ENCODE measurements at regions not wholly inside any gene's neighbourhood (a gene's known extent, or its start where the extent isn't known, plus 50 kb on each side); places are given as distances from the start of the nearest gene placed in this dataset.

DNA sequence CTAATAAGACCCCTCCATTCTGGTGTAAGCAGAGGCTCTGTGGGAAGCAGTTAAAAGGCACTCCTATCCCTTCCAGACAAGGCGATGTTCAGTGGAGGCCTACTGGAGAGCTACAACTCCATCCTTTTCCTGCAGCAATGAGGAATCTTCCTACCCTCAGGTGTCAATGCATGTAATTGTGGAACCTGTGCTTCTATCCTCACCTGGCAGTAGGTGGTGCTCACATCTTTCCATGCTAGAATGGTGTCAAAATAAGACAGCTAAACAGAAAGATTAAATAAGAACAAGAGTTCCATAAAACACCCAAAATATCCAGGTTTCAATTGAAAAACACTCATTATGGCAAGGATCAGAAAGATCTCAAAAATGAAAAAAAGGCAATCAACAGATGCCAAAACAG is 224.6 kb downstream of the IL15 start:
- H3K27me3 Mint-ChIP-seq (ENCODE audit: insufficient read depth, low read depth) = no peaks in the 10 kb centered on the region
- no peaks in the 10 kb centered on the region for H3K36me3 Mint-ChIP-seq
- Histone ChIP-seq H3F3A (ENCODE audit: low read depth) (no peaks in the 10 kb centered on the region), H3K27ac (no peak overlapping the region), H3K9ac (no peak overlapping the region), H3K4me3 (no peak overlapping the region), H3K27me3 (no peaks in the 10 kb centered on the region), H3K4me1 (no peaks in the 10 kb centered on the region), H3K79me2 (ENCODE audit: low read depth) (no peaks in the 10 kb centered on the region), H3K9me3 (ENCODE audit: low read depth) (no peaks in the 10 kb centered on the region), H4K20me1 (ENCODE audit: low read depth) (no peaks in the 10 kb centered on the region), H2AFZ (replicated peaks) (no peak overlapping the region), H3K4me2 (no peak overlapping the region), H3K36me3 (no peaks in the 10 kb centered on the region)
- DNase-seq (ENCODE audit: low spot score) = no peak
- H3K27ac Mint-ChIP-seq = no peak overlapping the region
- H3K4me1 Mint-ChIP-seq = no peaks in the 10 kb centered on the region
- no peak overlapping the region for H3K4me3 Mint-ChIP-seq
- TF ChIP-seq EZH2 (IDR thresholded peaks at IDR 0.05) = no peak
- no peak for TF ChIP-seq CTCF (IDR thresholded peaks at IDR 0.05)
- no peak for TF ChIP-seq EZH2phosphoT487 (IDR thresholded peaks at IDR 0.05)
- peaks cover under 1% of the 10 kb centered on the region for H3K9me3 Mint-ChIP-seq

GRCh38 chr4:141870152-141870551 is 233.8 kb downstream of the IL15 start:
- Mint-ChIP-seq H3K27ac (no peak overlapping the region), H3K4me1 (no peaks in the 10 kb centered on the region)
- no peak overlapping the region for H3K4me2 ChIP-seq

GRCh38 chr4:141871086-141871770 is 234.8 kb downstream of the IL15 start:
- Mint-ChIP-seq H3K27me3 (ENCODE audit: insufficient read depth, low read depth) (no peaks in the 10 kb centered on the region), H3K4me3 (no peak overlapping the region), H3K9me3 (peaks cover 4% of the 10 kb centered on the region), H3K27ac (no peak overlapping the region), H3K4me1 (no peaks in the 10 kb centered on the region), H3K36me3 (no peaks in the 10 kb centered on the region)
- Histone ChIP-seq H3K79me2 (ENCODE audit: low read depth) (no peaks in the 10 kb centered on the region), H3K4me1 (no peaks in the 10 kb centered on the region), H4K20me1 (ENCODE audit: low read depth) (no peaks in the 10 kb centered on the region), H3K27me3 (no peaks in the 10 kb centered on the region), H3K27ac (no peak overlapping the region), H3K4me3 (no peak overlapping the region), H3K9ac (no peak overlapping the region), H3K36me3 (no peaks in the 10 kb centered on the region), H2AFZ (replicated peaks) (no peak overlapping the region), H3K4me2 (no peak overlapping the region), H3F3A (ENCODE audit: low read depth) (no peaks in the 10 kb centered on the region), H3K9me3 (ENCODE audit: low read depth) (no peaks in the 10 kb centered on the region)
- TF ChIP-seq CTCF (IDR thresholded peaks at IDR 0.05) (no peak), EZH2 (IDR thresholded peaks at IDR 0.05) (no peak), EZH2phosphoT487 (IDR thresholded peaks at IDR 0.05) (no peak)
- DNase-seq (ENCODE audit: low spot score) = no peak

More at GRCh38 chr4:141870152-141870551, 233.8 kb downstream of the IL15 start:
- H3K9me3 ChIP-seq (ENCODE audit: low read depth) = no peaks in the 10 kb centered on the region
- Mint-ChIP-seq H3K27me3 (ENCODE audit: insufficient read depth, low read depth) (no peaks in the 10 kb centered on the region), H3K4me3 (no peak overlapping the region), H3K36me3 (no peaks in the 10 kb centered on the region), H3K9me3 (peaks cover 4% of the 10 kb centered on the region)
- H3K9ac ChIP-seq = no peak overlapping the region
- TF ChIP-seq EZH2 (IDR thresholded peaks at IDR 0.05) (no peak), CTCF (IDR thresholded peaks at IDR 0.05) (no peak), EZH2phosphoT487 (IDR thresholded peaks at IDR 0.05) (no peak)
- H3F3A ChIP-seq (ENCODE audit: low read depth) = no peaks in the 10 kb centered on the region
- no peaks in the 10 kb centered on the region for H3K79me2 ChIP-seq (ENCODE audit: low read depth)
- H2AFZ ChIP-seq (replicated peaks) = no peak overlapping the region
- no peak for DNase-seq (ENCODE audit: low spot score)
- H3K27me3 ChIP-seq = no peaks in the 10 kb centered on the region
- H4K20me1 ChIP-seq (ENCODE audit: low read depth) = no peaks in the 10 kb centered on the region
- no peak overlapping the region for H3K4me3 ChIP-seq
- no peak overlapping the region for H3K27ac ChIP-seq
- H3K36me3 ChIP-seq = no peaks in the 10 kb centered on the region
- no peaks in the 10 kb centered on the region for H3K4me1 ChIP-seq
